ENCODE measurements at regions not wholly inside any gene's neighbourhood (a gene's known extent, or its start where the extent isn't known, plus 50 kb on each side); places are given as distances from the start of the nearest gene placed in this dataset.

DNA sequence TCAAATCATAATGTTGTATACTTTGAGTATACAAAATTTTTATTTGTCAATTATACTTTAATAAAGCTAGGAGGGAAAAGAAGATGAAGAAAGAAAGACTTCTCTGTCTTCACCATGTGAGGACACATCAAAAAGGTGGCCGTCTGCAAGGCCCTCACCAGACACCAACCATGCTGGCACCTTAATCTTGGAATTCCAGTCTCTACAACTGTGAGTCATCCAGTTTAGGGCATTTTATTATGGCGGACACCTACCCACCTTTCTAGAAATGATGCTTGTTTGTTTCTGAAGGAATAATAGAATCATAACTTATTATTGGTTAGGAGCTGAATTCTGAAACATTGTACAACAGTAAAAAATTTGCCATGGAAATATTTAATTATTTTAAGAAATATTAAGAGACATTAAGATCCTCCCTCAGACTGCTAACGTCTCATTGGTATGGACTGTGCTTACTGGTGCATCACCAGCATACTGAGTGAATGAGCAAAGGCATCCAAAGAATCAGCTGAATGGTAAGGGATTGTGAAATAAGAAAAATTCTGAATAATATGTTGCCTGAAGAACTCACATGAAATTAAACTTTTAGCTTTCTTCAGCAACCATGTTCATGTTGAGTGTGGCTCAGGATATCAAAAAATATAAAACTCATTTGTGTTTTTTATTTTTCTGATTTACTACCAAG is 536.6 kb downstream of the HTR7 start:
- DNase-seq (ENCODE audit: low read depth in 2 of 2) = no peak

DNA sequence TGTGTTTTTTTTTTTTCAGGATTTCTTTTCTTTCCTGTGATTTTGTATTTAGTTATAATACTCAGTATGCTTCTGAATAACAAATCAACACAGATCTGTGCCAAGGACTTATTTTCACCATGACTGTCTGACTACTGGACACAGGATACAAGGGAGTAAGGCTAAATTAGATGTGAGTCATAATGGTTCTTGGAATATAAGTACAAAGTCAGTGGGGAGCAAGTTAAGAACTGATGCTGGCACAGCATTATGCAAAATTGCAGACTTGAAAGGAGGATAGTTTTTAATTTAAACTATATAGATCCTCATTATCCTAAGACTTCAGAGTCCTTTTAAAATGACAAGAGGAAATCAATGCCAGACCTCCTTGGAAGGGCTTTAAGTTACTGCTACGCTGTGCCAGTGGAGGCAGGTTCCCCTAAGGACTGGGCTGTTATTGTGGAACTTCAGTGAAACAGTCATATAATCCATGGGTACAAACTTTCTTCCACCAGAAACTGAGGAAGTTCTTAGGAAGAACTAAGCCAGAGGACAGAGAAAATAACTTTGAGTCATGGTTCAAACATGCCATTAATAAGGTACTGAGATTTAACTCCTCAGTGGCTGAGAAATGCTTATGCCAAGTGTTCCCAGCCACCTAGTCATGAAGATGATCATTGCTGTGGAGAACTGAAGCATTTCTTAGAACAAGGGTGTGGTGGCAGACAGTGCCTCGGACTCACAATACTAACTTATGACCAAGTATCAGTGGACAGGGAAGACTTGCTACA is 531.2 kb downstream of the HTR7 start:
- no peak for DNase-seq (ENCODE audit: low read depth in 2 of 2)

- DNase-seq (ENCODE audit: low read depth in 2 of 2) = no peak
These were observed 530.2 kb downstream of the HTR7 start for GRCh38 chr10:90327611-90328010.

DNA sequence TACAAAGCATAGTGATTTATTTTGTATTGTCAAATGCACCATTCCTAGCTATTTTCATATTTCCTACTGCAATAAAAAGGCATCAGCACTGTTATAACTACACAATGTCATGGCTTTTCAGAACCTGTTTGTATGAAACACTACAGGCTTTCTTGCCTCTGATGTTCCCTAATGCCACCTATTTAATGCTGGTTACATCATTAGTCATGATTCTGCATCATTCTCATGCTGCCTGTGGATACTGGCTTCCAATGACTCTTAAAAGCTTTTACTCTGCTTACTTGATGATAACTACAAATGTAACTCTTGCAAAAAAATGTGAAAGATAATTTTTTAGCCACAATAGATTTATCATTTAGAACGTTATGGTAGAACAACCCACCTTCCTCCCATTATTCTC is 529.4 kb downstream of the HTR7 start:
- DNase-seq (ENCODE audit: low read depth in 2 of 2) = no peak

GRCh38 chr10:90328896-90329295 is 528.9 kb downstream of the HTR7 start:
- no peak for DNase-seq (ENCODE audit: low read depth in 2 of 2)

GRCh38 chr10:90337316-90337715 is 520.5 kb downstream of the HTR7 start:
- DNase-seq (ENCODE audit: low read depth in 2 of 2) = no peak

DNA sequence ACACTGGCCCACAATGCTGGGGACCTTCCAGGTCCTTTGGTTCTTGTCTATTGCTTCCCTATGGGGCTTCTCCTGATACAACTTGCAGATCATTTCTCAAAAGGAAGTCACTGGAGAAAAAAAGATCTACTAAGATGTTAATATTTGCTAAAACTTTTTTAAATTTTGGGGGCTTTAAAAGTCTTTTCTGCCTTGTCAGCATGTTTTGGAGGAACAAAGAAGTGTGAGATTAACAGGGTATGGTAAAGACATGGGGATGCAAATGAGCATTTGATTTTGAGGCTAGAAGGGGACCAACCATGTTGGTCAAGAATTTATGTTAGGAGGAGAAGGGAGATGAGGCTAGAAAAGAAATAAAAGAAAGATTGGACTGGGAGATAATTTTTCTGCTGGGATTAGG is 515.4 kb downstream of the HTR7 start:
- no peak for DNase-seq (ENCODE audit: low read depth in 2 of 2)

- DNase-seq (ENCODE audit: low read depth in 2 of 2) = no peak
These were observed 513.6 kb downstream of the HTR7 start for GRCh38 chr10:90344226-90344625.

DNA sequence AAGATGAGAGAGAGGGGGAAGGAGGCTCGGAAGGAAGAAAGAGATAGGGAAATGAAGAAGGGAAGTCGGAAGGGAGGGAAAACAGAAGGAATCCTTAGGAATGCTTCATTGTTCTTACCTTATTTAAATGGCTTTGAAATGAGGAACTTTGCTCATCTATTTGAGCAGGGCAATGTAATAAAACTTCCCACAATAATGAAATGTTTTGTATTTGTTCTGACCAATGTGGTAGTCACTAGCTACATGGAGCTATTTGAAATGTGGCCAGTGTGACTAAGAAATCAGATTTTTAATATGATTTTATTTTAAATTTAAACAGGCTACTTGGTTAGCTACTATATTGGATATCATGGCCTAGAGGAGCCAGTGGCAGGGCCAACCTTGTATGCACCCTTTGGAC is 510.6 kb downstream of the HTR7 start:
- DNase-seq (ENCODE audit: low read depth in 2 of 2) = no peak

DNA sequence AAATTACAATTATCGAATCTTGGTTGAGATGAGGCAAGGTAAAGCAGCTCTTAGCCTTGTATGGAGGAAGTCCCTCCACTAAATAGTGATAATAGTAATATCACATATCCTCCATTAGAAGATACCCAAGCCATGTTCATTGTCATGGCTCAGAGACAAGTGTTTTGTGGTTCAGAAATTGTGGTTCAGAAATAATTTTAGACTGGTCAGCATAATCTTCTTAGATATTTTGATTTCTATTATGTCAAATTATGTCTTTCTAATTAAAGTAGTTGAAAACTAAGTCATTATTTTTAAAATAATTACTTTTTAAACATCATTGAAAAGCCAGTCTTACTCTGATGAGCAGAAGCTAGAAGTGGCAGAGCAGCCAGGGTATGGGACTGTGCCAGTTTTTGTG is 507.7 kb downstream of the HTR7 start:
- DNase-seq (ENCODE audit: low read depth in 2 of 2) = no peak

- no peak for DNase-seq (ENCODE audit: low read depth in 2 of 2)
These were observed 505.6 kb downstream of the HTR7 start for GRCh38 chr10:90352288-90352687.

- DNase-seq (ENCODE audit: low read depth in 2 of 2) = no peak
These were observed 502.9 kb downstream of the HTR7 start for GRCh38 chr10:90354914-90355313.

DNA sequence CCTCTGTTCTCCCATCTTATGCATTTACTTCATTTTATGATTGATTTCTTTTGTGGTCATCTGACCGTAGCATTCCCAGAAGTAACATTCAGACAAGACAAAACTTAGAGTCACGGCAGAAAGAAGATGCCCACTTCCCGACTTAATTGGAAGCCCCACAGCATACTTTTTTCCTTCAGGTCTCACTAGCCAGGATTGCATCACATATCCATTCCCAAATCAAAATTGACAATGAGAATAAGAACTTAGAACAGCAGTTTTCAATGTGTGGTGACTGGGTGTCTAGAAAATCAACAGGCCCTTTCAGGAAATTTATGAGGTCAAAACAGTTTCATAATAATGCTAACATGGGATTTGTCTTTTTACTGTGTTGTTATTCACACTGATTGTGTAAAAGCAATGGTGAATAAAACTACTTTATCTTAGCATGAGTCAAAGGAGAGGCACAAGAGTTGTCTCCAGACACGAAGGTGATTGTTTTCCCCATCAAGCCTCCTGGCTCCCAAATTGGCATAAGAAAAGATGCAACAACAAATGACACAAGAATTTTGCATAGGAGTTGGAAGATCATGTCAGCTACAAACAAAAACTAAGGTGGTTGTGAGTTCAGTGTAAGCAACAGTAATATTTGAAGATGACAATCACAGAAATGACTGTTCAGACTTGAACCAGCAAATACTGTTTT is 493.9 kb downstream of the HTR7 start:
- DNase-seq (ENCODE audit: low read depth in 2 of 2) = no peak

- no peak for DNase-seq (ENCODE audit: low read depth in 2 of 2)
These were observed 485.4 kb downstream of the HTR7 start for GRCh38 chr10:90372451-90372850.

GRCh38 chr10:90373911-90374310 is 483.9 kb downstream of the HTR7 start:
- DNase-seq (ENCODE audit: low read depth in 2 of 2) = no peak

GRCh38 chr10:90378524-90379076 is 479.2 kb downstream of the HTR7 start:
- no peak for DNase-seq (ENCODE audit: low read depth in 2 of 2)

DNA sequence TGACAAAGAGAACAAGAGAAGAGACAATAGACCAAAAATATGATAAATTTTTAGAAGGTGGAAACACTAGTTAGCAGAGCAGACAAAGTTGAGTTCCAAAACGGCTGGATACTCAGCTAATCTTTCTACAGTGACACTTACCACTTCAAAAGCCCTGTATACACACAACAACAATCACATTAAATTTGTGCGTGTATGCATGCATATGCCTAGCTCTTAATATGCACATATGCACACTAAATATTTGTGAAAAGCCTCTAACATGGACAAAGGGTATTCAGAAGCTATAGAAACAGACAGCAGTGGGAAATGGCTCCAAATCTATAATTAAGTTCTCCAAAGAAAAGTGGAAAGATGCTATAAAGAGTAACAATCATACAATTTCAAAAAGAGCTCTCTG is 476.4 kb downstream of the HTR7 start:
- no peak for DNase-seq (ENCODE audit: low read depth in 2 of 2)

GRCh38 chr10:90389876-90390275 is 468.0 kb downstream of the HTR7 start:
- no peak for DNase-seq (ENCODE audit: low read depth in 2 of 2)

- DNase-seq (ENCODE audit: low read depth in 2 of 2) = no peak
These were observed 463.5 kb downstream of the HTR7 start for GRCh38 chr10:90394311-90394710.

DNA sequence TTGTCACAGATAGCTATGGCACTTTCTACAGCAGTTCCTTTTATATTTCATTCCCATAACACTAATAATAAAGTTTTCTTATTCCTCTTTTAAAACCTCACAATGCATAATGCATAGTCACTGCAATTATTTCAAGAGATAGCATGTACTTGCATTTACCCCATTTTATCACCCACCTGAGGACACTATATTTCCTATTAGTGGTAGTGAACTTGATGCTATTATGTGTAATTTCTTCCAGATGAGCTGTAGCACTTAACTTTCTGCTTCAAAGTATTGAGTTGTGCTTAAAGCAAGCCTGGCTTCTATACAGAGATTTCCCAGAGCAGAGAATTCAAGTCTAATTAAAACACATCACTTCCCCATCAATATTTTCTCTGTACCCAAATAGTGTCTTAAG is 461.1 kb downstream of the HTR7 start:
- no peak for DNase-seq (ENCODE audit: low read depth in 2 of 2)

DNA sequence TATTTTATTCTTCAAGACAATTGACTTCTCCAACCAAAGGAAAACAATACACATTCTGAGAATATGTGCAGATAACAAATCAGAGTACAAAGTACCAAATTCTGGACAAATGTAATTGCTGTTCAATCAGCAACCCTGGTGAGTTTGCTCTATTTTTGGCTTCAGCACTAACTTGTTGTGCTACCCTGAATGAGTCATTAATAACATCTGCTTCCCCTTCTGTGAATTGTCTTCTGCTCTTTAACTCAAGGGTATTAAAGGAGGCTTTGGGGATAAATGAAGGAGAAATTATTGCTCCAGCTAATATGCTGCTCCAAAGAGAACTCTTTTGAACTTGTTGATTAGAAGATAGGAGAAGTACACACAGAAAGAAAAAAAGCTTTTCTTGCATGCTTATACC is 459.3 kb downstream of the HTR7 start:
- no peak for DNase-seq (ENCODE audit: low read depth in 2 of 2)

GRCh38 chr10:90399782-90400181 is 458.1 kb downstream of the HTR7 start:
- DNase-seq (ENCODE audit: low read depth in 2 of 2) = no peak
